OCI-LY7 (cell line): ENCODE measurements at regions not wholly inside any gene's neighbourhood (a gene's known extent, or its start where the extent isn't known, plus 50 kb on each side); places are given as distances from the start of the nearest gene placed in this dataset.

Experiments used
- BruUV-seq: library from RNA; stranded (reverse); fragments of 400-500 nt; replicated peaks from 2 replicates; lab custom pipeline; 2021; lab: Mats Ljungman, UMichigan
- CTCF ChIA-PET: fragments of 300-600 bp; sonication (Branson Sonifier 250); formaldehyde crosslinking; loops from one replicate; lab custom pipeline; 2022; ENCODE audit warnings: antibody characterized with exemption; ENCODE audit not compliant: unreplicated experiment; lab: Charles Lee
- POLR2A ChIA-PET: fragments of 300-600 bp; sonication (Branson Sonifier 250); formaldehyde crosslinking; loops from one replicate; lab custom pipeline; 2022; ENCODE audit warnings: antibody characterized with exemption; lab: Charles Lee
- DNase-seq: peaks from one replicate; pipeline ENCODE4 v3.0.0-alpha.2; 2015; ENCODE audit warnings: low spot score
- H2AFZ ChIP-seq: fragments of 200-600 bp; sonication (generic), shearing (Covaris generic); 2 replicates; pipeline ENCODE4 v1.6.1; 2014; ENCODE audit warnings: mild to moderate bottlenecking, antibody characterized with exemption, low read length, moderate library complexity
- H3K27ac ChIP-seq: fragments of 200-600 bp; sonication (generic); 2 replicates; pipeline ENCODE4 v1.5.1; 2014; ENCODE audit warnings: mixed run types, low read depth, mild to moderate bottlenecking, moderate library complexity, low read length, inconsistent platforms; ENCODE audit not compliant: poor library complexity, severe bottlenecking
- H3K36me3 ChIP-seq: fragments of 200-600 bp; sonication (generic); 2 replicates; pipeline ENCODE4 v1.6.1; 2014; ENCODE audit warnings: mild to moderate bottlenecking, antibody characterized with exemption, low read length, moderate library complexity, mixed read lengths; ENCODE audit not compliant: insufficient read depth
- H3K4me1 ChIP-seq: fragments of 200-600 bp; sonication (generic); 2 replicates; pipeline ENCODE4 v1.5.1; 2014; ENCODE audit warnings: mild to moderate bottlenecking, low read length; ENCODE audit not compliant: insufficient read depth, poor library complexity, severe bottlenecking
- H3K4me2 ChIP-seq: fragments of 200-600 bp; sonication (generic); 2 replicates; pipeline ENCODE4 v1.6.1; 2014; ENCODE audit warnings: mild to moderate bottlenecking, low read length
- H3K4me3 ChIP-seq: fragments of 200-600 bp; sonication (generic); 2 replicates; pipeline ENCODE4 v1.5.1; 2014; ENCODE audit warnings: mild to moderate bottlenecking, low read depth, low read length; ENCODE audit not compliant: poor library complexity, severe bottlenecking
- H3K79me2 ChIP-seq: fragments of 200-600 bp; sonication (generic); 2 replicates; pipeline ENCODE4 v1.6.1; 2016; ENCODE audit warnings: low read depth, mild to moderate bottlenecking, low read length, moderate library complexity, mixed read lengths; ENCODE audit not compliant: insufficient read depth
- H3K9me2 ChIP-seq: fragments of 200-600 bp; sonication (generic); 2 replicates; pipeline ENCODE4 v1.6.1; 2016; ENCODE audit warnings: mild to moderate bottlenecking, low read length, mixed read lengths; ENCODE audit not compliant: insufficient read depth
- H3K9me3 ChIP-seq: fragments of 200-600 bp; sonication (generic); 2 replicates; pipeline ENCODE4 v1.6.1; 2014; ENCODE audit warnings: mild to moderate bottlenecking, mixed run types, low read length, mixed read lengths
- H4K20me1 ChIP-seq: fragments of 200-600 bp; sonication (generic); 2 replicates; pipeline ENCODE4 v1.6.1; 2014; ENCODE audit warnings: mild to moderate bottlenecking, antibody characterized with exemption, low read length, moderate library complexity, mixed read lengths; ENCODE audit not compliant: insufficient read depth
- EZH2phosphoT487 ChIP-seq: fragments of 200-600 bp; sonication (generic); IDR thresholded peaks from 2 replicates; pipeline ENCODE4 v1.6.1; 2018; ENCODE audit warnings: low read depth, borderline replicate concordance, mild to moderate bottlenecking, mixed run types, antibody characterized with exemption, low read length, moderate library complexity, mixed read lengths
- intact Hi-C: fragments of 100-400 bp; cut with micrococcal nuclease; formaldehyde crosslinking; loops from one replicate; pipeline ENCODE4 v1.10.0; 2022; ENCODE audit not compliant: unreplicated experiment
- TF ChIP-seq, protein P1 (sequence below): fragments of 200-600 bp; sonication (generic); conservative IDR thresholded peaks from 2 replicates; pipeline ENCODE4 v1.5.1; 2014; ENCODE audit warnings: mild to moderate bottlenecking, antibody characterized with exemption, low read length, moderate library complexity, mixed read lengths

DNA sequence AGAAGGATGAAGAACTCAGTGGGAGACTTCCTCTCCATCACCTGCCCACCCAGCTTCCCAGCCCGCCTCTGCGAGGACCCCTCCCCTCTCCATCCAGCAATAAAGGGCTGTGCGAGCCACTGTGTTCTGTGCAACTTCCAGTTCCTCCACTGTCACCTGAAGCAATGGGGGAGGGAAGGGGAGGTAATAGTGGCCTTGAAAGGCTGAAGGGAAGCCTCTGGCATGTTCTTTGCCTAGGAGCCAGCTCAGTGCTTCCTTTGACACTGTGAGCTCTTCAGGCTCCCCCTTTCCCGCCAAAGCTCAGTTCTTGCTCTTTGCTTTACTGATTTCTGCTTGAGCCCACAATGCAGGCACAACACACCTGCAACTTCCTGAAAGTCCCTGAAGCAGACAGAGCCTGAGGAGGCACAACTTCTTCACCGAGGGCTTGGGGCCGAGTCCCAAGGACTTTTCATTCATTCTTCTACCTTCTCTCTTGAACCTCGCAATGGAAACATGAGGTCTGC, 73.2 kb upstream of the DOCK9 start:
- H3K79me2 ChIP-seq = peaks cover 20% of the 10 kb centered on the region; the same call in 1 of the 2 replicates
- peak overlapping the region; percentile 86 for H2AFZ ChIP-seq
- TF ChIP-seq EZH2phosphoT487 = no peak
- TF ChIP-seq, protein P1, sequence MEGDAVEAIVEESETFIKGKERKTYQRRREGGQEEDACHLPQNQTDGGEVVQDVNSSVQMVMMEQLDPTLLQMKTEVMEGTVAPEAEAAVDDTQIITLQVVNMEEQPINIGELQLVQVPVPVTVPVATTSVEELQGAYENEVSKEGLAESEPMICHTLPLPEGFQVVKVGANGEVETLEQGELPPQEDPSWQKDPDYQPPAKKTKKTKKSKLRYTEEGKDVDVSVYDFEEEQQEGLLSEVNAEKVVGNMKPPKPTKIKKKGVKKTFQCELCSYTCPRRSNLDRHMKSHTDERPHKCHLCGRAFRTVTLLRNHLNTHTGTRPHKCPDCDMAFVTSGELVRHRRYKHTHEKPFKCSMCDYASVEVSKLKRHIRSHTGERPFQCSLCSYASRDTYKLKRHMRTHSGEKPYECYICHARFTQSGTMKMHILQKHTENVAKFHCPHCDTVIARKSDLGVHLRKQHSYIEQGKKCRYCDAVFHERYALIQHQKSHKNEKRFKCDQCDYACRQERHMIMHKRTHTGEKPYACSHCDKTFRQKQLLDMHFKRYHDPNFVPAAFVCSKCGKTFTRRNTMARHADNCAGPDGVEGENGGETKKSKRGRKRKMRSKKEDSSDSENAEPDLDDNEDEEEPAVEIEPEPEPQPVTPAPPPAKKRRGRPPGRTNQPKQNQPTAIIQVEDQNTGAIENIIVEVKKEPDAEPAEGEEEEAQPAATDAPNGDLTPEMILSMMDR = no peak
- peaks cover 78% of the 10 kb centered on the region for H3K4me1 ChIP-seq
- ChIA-PET CTCF (interaction anchor here (1.1 kb wide), 1 partner anchor 32 kb away, joined by 4 read pairs; no protein-coding TSS in a partner anchor), POLR2A (interaction anchor here (0.6 to 2.6 kb wide), 9 partner anchors 8 to 375 kb away, joined by 3 to 8 read pairs (median 4); no protein-coding TSS in a partner anchor)
- peak overlapping the region; percentile 47 for H3K4me3 ChIP-seq
- H4K20me1 ChIP-seq = no peaks in the 10 kb centered on the region
- intact Hi-C loops = loop anchor here (2.0 kb wide), 1 partner anchor 36 kb away; no protein-coding TSS in a partner anchor
- BruUV-seq = no TSS peak
- peak; percentile 75 for DNase-seq
- no peaks in the 10 kb centered on the region for H3K9me3 ChIP-seq
- H3K4me2 ChIP-seq = peak overlapping the region; percentile 88
- no peaks in the 10 kb centered on the region for H3K9me2 ChIP-seq
- H3K36me3 ChIP-seq = no peaks in the 10 kb centered on the region
- H3K27ac ChIP-seq = peak overlapping the region; percentile 92

DNA sequence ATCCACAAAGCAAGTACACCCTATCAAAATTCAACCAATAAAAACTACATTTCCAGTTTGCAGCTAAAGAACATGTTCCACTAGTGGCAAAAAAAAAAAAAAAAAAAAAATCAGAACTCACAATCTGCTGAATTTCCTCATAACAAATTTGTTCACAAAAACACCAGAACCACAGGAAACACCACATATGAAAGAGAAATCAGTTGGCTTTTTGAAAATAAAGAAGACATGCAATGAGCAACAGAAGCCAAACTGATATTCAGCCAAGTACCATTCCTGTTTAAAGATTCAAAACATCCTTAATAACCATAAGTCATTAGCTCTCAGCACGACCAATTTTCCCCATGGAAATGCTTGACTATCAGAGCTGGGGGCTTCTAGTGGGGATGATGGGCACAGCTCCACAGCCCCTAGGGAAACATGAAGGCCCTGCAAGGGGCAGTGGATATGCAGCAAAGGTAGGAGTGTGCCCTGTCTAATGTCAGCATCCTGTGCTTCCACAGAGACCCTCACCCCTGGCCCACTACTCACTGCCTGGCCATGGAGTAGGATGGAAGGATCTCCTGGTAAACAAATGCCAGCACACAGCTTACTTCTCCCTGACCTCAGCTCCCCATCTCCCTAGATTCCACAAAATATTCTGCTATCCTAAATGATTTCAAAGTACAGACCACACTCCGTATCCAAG, 74.0 kb upstream of the DOCK9 start:
- Histone ChIP-seq H3K4me2 (peak overlapping the region; percentile 88), H2AFZ (peak overlapping the region; percentile 74; the same call in 1 of the 2 replicates), H3K9me2 (no peaks in the 10 kb centered on the region), H3K9me3 (no peaks in the 10 kb centered on the region), H3K4me1 (peaks cover 70% of the 10 kb centered on the region), H3K27ac (peak overlapping the region; percentile 92), H3K4me3 (peak overlapping the region; percentile 47), H3K36me3 (no peaks in the 10 kb centered on the region), H3K79me2 (peaks cover 20% of the 10 kb centered on the region; the same call in 1 of the 2 replicates), H4K20me1 (no peaks in the 10 kb centered on the region)
- ChIA-PET POLR2A (interaction anchor here (0.7 to 2.6 kb wide), 6 partner anchors 9 to 124 kb away, joined by 3 to 8 read pairs (median 5); no protein-coding TSS in a partner anchor), CTCF (interaction anchor here (1.1 kb wide), 1 partner anchor 31 kb away, joined by 4 read pairs; no protein-coding TSS in a partner anchor)
- no TSS peak for BruUV-seq
- TF ChIP-seq EZH2phosphoT487 = no peak
- TF ChIP-seq, protein P1 = no peak
- peak; percentile 9 for DNase-seq
- intact Hi-C loops = loop anchor here (2.0 kb wide), 1 partner anchor 35 kb away; no protein-coding TSS in a partner anchor
